HepG2 (cell line): ENCODE measurements at regions not wholly inside any gene's neighbourhood (a gene's known extent, or its start where the extent isn't known, plus 50 kb on each side); places are given as distances from the start of the nearest gene placed in this dataset.

Source experiments
- ATAC-seq: fragments of 200-7000 bp; cut with Tn5 transposase; 3 replicates; pipeline ENCODE4 v1.9.1; 2020; ENCODE audit warnings: mild to moderate bottlenecking, moderate library complexity
- BruUV-seq: library from RNA; stranded (reverse); fragments of 400-500 nt; replicated peaks from 2 replicates; lab custom pipeline; 2021; lab: Mats Ljungman, UMichigan
- CTCF ChIA-PET: fragments of 300-600 bp; formaldehyde crosslinking; extraction: SDS; loops from one replicate; lab custom pipeline; 2021; ENCODE audit warnings: low total read pairs, inconsistent platforms, low intra/inter-chr PET ratio; lab: Yijun Ruan, JAX
- POLR2A ChIA-PET: fragments of 350-600 bp; sonication (Branson Sonifier 250); formaldehyde crosslinking; loops from one replicate; lab custom pipeline; 2020; ENCODE audit warnings: antibody characterized with exemption, inconsistent platforms; lab: Yijun Ruan, JAX
- DNase-seq: peaks from one replicate; pipeline ENCODE4 v3.0.0-alpha.2; 2015; ENCODE audit warnings: low spot score
- FAIRE-seq: peaks from 3 replicates; lab custom pipeline; 2011; peaks lifted over from hg19 to GRCh38; lab: Jason Lieb, UNC
- H2AFZ ChIP-seq: one replicate; pipeline ENCODE4 v1.6.1; 2011; ENCODE audit warnings: low read length, inconsistent platforms
- H3K27ac ChIP-seq: fragments of 300-600 bp; 3 replicates; pipeline ENCODE4 v1.8.0; 2011; ENCODE audit warnings: mixed run types, mild to moderate bottlenecking, mixed read lengths, low read length, inconsistent platforms; ENCODE audit not compliant: insufficient read depth; ENCODE audit errors: extremely low read length
- H3K27me3 ChIP-seq, 2 experiments: fragments of 200-600 bp in 1 of 2; 2 replicates in 1 of 2; 3 replicates in 1 of 2; pipeline versions ENCODE4 v1.6.0 to v1.8.0; 2011; ENCODE audit warnings: low read length in 2 of 2, mild to moderate bottlenecking in 2 of 2, moderate library complexity in 2 of 2, inconsistent platforms in 1 of 2; ENCODE audit not compliant: insufficient read depth in 2 of 2, control insufficient read depth in 1 of 2
- H3K36me3 ChIP-seq, 2 experiments: fragments of 200-600 bp in 1 of 2; replicated peaks in 1 of 2; 2 replicates in 1 of 2; 3 replicates in 1 of 2; pipeline versions ENCODE4 v1.5.1 to v1.8.0; 2011; ENCODE audit warnings: low read length in 2 of 2, inconsistent platforms in 1 of 2; ENCODE audit not compliant: insufficient read depth in 2 of 2, control insufficient read depth in 1 of 2
- H3K4me1 ChIP-seq: 2 replicates; pipeline ENCODE4 v1.5.1; 2012; ENCODE audit warnings: low read length, inconsistent platforms; ENCODE audit not compliant: insufficient read depth
- H3K4me2 ChIP-seq: 2 replicates; pipeline ENCODE4 v1.6.0; 2011; ENCODE audit warnings: low read depth, low read length, inconsistent platforms
- H3K4me3 ChIP-seq, 3 experiments: fragments of 200-600 bp in 1 of 3; sonication (generic), shearing (Covaris generic) in 1 of 3; replicated peaks in 1 of 3; 2 replicates each; pipeline ENCODE4 v1.5.1; 2011 to 2016; ENCODE audit warnings: low read length in 3 of 3, inconsistent platforms in 2 of 3, low read depth in 2 of 3, mild to moderate bottlenecking in 2 of 3, control low read depth in 1 of 3, mixed read lengths in 1 of 3; ENCODE audit not compliant: insufficient read depth in 1 of 3
- H3K79me2 ChIP-seq: one replicate; pipeline ENCODE4 v1.6.1; 2011; ENCODE audit warnings: low read length, inconsistent platforms; ENCODE audit not compliant: insufficient read depth
- H3K9ac ChIP-seq: 2 replicates; pipeline ENCODE4 v1.6.0; 2011; ENCODE audit warnings: mild to moderate bottlenecking, low read depth, low read length, inconsistent platforms; ENCODE audit not compliant: insufficient read depth
- H3K9me3 ChIP-seq: 2 replicates; pipeline ENCODE4 v1.5.1; 2012; ENCODE audit warnings: mild to moderate bottlenecking, low read length
- H4K20me1 ChIP-seq: 2 replicates; pipeline ENCODE4 v1.6.0; 2011; ENCODE audit warnings: inconsistent platforms, mild to moderate bottlenecking, low read length, moderate library complexity; ENCODE audit not compliant: insufficient read depth
- CBX1 ChIP-seq: IDR thresholded peaks from one replicate; pipeline ENCODE4 v1.6.1; 2016; ENCODE audit warnings: antibody characterized with exemption, low read depth
- MAFK ChIP-seq, 2 experiments: IDR thresholded peaks in 1 of 2; conservative IDR thresholded peaks in 1 of 2; 2 replicates each; pipeline ENCODE4 v1.6.1; 2011; ENCODE audit warnings: improper control_type of control experiment in 2 of 2, low read length in 2 of 2
- MTERF4 ChIP-seq: sonication (generic); formaldehyde crosslinking; IDR thresholded peaks from 2 replicates; pipeline ENCODE4 v1.8.0; 2023; ENCODE audit warnings: mild to moderate bottlenecking, missing genetic modification reagents
- NFYC ChIP-seq: IDR thresholded peaks from 2 replicates; pipeline ENCODE4 v1.6.1; 2016; ENCODE audit warnings: missing genetic modification reagents, missing compliant biosample characterization
- NR2C2 ChIP-seq: sonication (generic); formaldehyde crosslinking; IDR thresholded peaks from 2 replicates; pipeline ENCODE4 v1.4.0; 2020; ENCODE audit warnings: missing genetic modification reagents, mild to moderate bottlenecking, moderate library complexity, borderline replicate concordance
- PCBP2 ChIP-seq: fragments of 200-400 bp; formaldehyde crosslinking; optimal IDR thresholded peaks from 2 replicates; pipeline ENCODE3; 2018; ENCODE audit warnings: low read length, low read depth; ENCODE audit not compliant: poor library complexity, severe bottlenecking
- PTBP1 ChIP-seq: fragments of 200-400 bp; formaldehyde crosslinking; IDR thresholded peaks from 2 replicates; pipeline ENCODE4 v1.6.1; 2018; ENCODE audit warnings: low read length, low read depth; ENCODE audit not compliant: poor library complexity, severe bottlenecking
- SMARCE1 ChIP-seq: fragments of 450-650 bp; IDR thresholded peaks from 2 replicates; pipeline ENCODE4 v1.6.1; 2017; ENCODE audit warnings: borderline replicate concordance
- TRIM24 ChIP-seq: sonication (generic); formaldehyde crosslinking; IDR thresholded peaks from 2 replicates; pipeline ENCODE4 v1.8.0; 2022; ENCODE audit warnings: mild to moderate bottlenecking, missing genetic modification reagents
- ZNF225 ChIP-seq: sonication (generic); formaldehyde crosslinking; IDR thresholded peaks from 2 replicates; pipeline ENCODE4 v1.4.0; 2020; ENCODE audit warnings: mild to moderate bottlenecking, missing genetic modification reagents
- ZNF24 ChIP-seq: fragments of 450-650 bp; IDR thresholded peaks from 2 replicates; pipeline ENCODE4 v1.6.1; 2017; ENCODE audit warnings: antibody characterized with exemption, mild to moderate bottlenecking
- ZNF326 ChIP-seq: sonication (generic); formaldehyde crosslinking; IDR thresholded peaks from 2 replicates; pipeline ENCODE4 v1.4.0; 2020; ENCODE audit warnings: missing genetic modification reagents, borderline replicate concordance
- WGBS: methylation state at CpG from one replicate; pipeline ENCODE4 v1.1.6; 2017; ENCODE audit warnings: low lambda C conversion rate; 5-methylcytosine and 5-hydroxymethylcytosine counted together
- in situ Hi-C: cut with HindIII; loops from 2 replicates; pipeline ENCODE4 v1.10.0; 2017; ENCODE audit warnings: low pct_unique_long_range_greater_than_20kb; ENCODE audit not compliant: extremely low pct_ligation_motif_present
- intact Hi-C: fragments of 100-400 bp; cut with micrococcal nuclease; formaldehyde crosslinking; loops from one replicate; pipeline ENCODE4 v1.10.0; 2022; ENCODE audit not compliant: unreplicated experiment
- TF ChIP-seq, protein P1 (sequence below): sonication (generic); formaldehyde crosslinking; IDR thresholded peaks from 2 replicates; pipeline ENCODE4 v1.5.1; 2020; ENCODE audit warnings: missing genetic modification reagents, mild to moderate bottlenecking, borderline replicate concordance
- TF ChIP-seq, protein P2 (sequence below): sonication (generic); formaldehyde crosslinking; IDR thresholded peaks from 2 replicates; pipeline ENCODE4 v1.5.0; 2020; ENCODE audit warnings: missing genetic modification reagents

DNA sequence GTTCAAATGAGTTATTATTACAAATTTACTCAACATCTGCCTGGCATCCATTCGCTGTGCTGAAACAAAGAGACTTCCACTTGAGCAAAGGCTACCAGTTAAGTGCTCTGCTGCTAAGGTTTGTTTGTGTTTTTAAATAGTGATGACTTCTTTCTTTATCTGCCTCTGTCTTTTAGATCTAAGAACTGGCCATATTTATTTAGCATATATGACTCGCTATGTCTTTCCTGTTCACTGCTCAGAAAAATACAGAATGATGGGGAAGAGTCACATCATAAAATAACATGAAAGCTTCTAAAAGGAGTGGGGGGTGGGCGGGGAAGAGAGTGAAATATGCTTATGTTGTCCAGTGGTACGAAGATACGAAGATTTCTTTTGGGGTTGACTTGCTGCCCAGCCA is 322.2 kb downstream of the GPAT3 start:
- 43% methylated on average over 5 of the region's 5 CpGs for WGBS
- Histone ChIP-seq H3K4me3 (no peak overlapping the region), H3K79me2 (no peaks in the 10 kb centered on the region), H2AFZ (no peak overlapping the region), H4K20me1 (no peaks in the 10 kb centered on the region), H3K27me3 (no peaks in the 10 kb centered on the region), H3K4me1 (peaks cover 21% of the 10 kb centered on the region), H3K9me3 (no peaks in the 10 kb centered on the region), H3K36me3 (no peaks in the 10 kb centered on the region), H3K9ac (no peak overlapping the region), H3K27ac (no peak overlapping the region), H3K4me2 (no peak overlapping the region)
- in situ Hi-C loops (no loop called here), intact Hi-C loops (no loop called here)
- DNase-seq (no peak), ATAC-seq (no peak), FAIRE-seq (no peak)
- no peak for TF ChIP-seq SMARCE1
- no peak for TF ChIP-seq TRIM24 (CRISPR knock-in tag)
- TF ChIP-seq, protein P1, sequence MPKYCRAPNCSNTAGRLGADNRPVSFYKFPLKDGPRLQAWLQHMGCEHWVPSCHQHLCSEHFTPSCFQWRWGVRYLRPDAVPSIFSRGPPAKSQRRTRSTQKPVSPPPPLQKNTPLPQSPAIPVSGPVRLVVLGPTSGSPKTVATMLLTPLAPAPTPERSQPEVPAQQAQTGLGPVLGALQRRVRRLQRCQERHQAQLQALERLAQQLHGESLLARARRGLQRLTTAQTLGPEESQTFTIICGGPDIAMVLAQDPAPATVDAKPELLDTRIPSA (CRISPR knock-in tag): no peak
- no peak for TF ChIP-seq ZNF24
- no peak for TF ChIP-seq MAFK (conservative IDR thresholded peaks at IDR 0.05 in 1 of 2, IDR thresholded peaks at IDR 0.05 in 1 of 2; ENCODE audit: low read length in 2 of 2)
- TF ChIP-seq, protein P2, sequence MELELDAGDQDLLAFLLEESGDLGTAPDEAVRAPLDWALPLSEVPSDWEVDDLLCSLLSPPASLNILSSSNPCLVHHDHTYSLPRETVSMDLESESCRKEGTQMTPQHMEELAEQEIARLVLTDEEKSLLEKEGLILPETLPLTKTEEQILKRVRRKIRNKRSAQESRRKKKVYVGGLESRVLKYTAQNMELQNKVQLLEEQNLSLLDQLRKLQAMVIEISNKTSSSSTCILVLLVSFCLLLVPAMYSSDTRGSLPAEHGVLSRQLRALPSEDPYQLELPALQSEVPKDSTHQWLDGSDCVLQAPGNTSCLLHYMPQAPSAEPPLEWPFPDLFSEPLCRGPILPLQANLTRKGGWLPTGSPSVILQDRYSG: no peak
- TF ChIP-seq MTERF4 (CRISPR knock-in tag): no peak
- TF ChIP-seq PCBP2: no peak
- TF ChIP-seq ZNF225 (CRISPR knock-in tag): no peak
- TF ChIP-seq PTBP1: no peak
- no peak for TF ChIP-seq NFYC (CRISPR knock-in tag)
- TF ChIP-seq NR2C2 (CRISPR knock-in tag): no peak
- no peak for TF ChIP-seq ZNF326 (CRISPR knock-in tag)
- no peak for TF ChIP-seq CBX1
- BruUV-seq: no TSS peak
- POLR2A ChIA-PET: no interaction called here
- CTCF ChIA-PET: no interaction called here
